SK-N-SH (cell line): ENCODE measurements at regions not wholly inside any gene's neighbourhood (a gene's known extent, or its start where the extent isn't known, plus 50 kb on each side); places are given as distances from the start of the nearest gene placed in this dataset.

Source experiments
- CTCF ChIP-seq: fragments of 200-600 bp; sonication (generic); IDR thresholded peaks from 2 replicates; pipeline ENCODE4 v1.6.1; 2017; ENCODE audit warnings: antibody characterized with exemption, mild to moderate bottlenecking, moderate library complexity
- ELF1 ChIP-seq: IDR thresholded peaks from 2 replicates; pipeline ENCODE4 v1.4.0; 2012
- EZH2phosphoT487 ChIP-seq: fragments of 200-600 bp; sonication (generic); IDR thresholded peaks from 2 replicates; pipeline ENCODE4 v1.6.1; 2017; ENCODE audit warnings: low read depth, mixed run types, mild to moderate bottlenecking, antibody characterized with exemption, moderate library complexity, borderline replicate concordance
- IRF3 ChIP-seq: fragments of 150-350 bp; IDR thresholded peaks from 2 replicates; pipeline ENCODE4 v1.6.1; 2016; ENCODE audit warnings: mild to moderate bottlenecking, low read depth, low read length
- MAX ChIP-seq: IDR thresholded peaks from 2 replicates; pipeline ENCODE4 v1.4.0; 2012; ENCODE audit warnings: low read depth
- NRF1 ChIP-seq: IDR thresholded peaks from 2 replicates; pipeline ENCODE4 v1.6.1; 2012; ENCODE audit warnings: low read depth, mild to moderate bottlenecking, low read length
- PBX3 ChIP-seq: IDR thresholded peaks from 2 replicates; pipeline ENCODE4; 2012
- POLR2AphosphoS5 ChIP-seq: IDR thresholded peaks from 2 replicates; pipeline ENCODE4 v1.6.1; 2012; ENCODE audit warnings: low read depth, low read length
- RAD21 ChIP-seq: IDR thresholded peaks from 2 replicates; pipeline ENCODE4 v1.6.1; 2012; ENCODE audit warnings: mild to moderate bottlenecking, low read length
- REST ChIP-seq: IDR thresholded peaks from 2 replicates; pipeline ENCODE4 v1.6.1; 2012; ENCODE audit warnings: mild to moderate bottlenecking, low read depth, low read length, moderate library complexity
- RXRA ChIP-seq: IDR thresholded peaks from 2 replicates; pipeline ENCODE4 v1.4.0; 2012; ENCODE audit warnings: low read depth, mild to moderate bottlenecking, borderline replicate concordance
- SIN3A ChIP-seq: IDR thresholded peaks from 2 replicates; pipeline ENCODE4 v1.6.1; 2012; ENCODE audit warnings: low read depth, mild to moderate bottlenecking, low read length, moderate library complexity, borderline replicate concordance
- TAF1 ChIP-seq: IDR thresholded peaks from 2 replicates; pipeline ENCODE4 v1.6.1; 2012; ENCODE audit warnings: low read depth, mild to moderate bottlenecking, low read length, moderate library complexity, borderline replicate concordance

GRCh38 chr15:35928847-35929246, 382.9 kb upstream of the DPH6 start:
- TF ChIP-seq SIN3A = no peak
- no peak for TF ChIP-seq CTCF
- no peak for TF ChIP-seq PBX3
- no peak for TF ChIP-seq POLR2AphosphoS5
- no peak for TF ChIP-seq TAF1
- no peak for TF ChIP-seq ELF1
- TF ChIP-seq NRF1 = no peak
- TF ChIP-seq RXRA = no peak
- TF ChIP-seq IRF3 = no peak
- TF ChIP-seq MAX = no peak
- TF ChIP-seq EZH2phosphoT487 = no peak
- no peak for TF ChIP-seq RAD21
- no peak for TF ChIP-seq REST
